Endometrium (tissue), 2 donors: ENCODE measurements at regions not wholly inside any gene's neighbourhood (a gene's known extent, or its start where the extent isn't known, plus 50 kb on each side); places are given as distances from the start of the nearest gene placed in this dataset.
"Not testable (repeated sequence)": the region's sequence is repeated elsewhere in the genome, so short reads cannot be mapped to it uniquely, and the experiment has no call there.

Source experiments
- FAIRE-seq: peaks from 2 replicates; lab custom pipeline; 2012; peaks lifted over from hg19 to GRCh38; lab: Jason Lieb, UNC
- donor health status: control.
- donor health status: control.

GRCh38 chr2:52386433-52387030, 1354.6 kb upstream of the NRXN1 start:
- FAIRE-seq = no peak

DNA sequence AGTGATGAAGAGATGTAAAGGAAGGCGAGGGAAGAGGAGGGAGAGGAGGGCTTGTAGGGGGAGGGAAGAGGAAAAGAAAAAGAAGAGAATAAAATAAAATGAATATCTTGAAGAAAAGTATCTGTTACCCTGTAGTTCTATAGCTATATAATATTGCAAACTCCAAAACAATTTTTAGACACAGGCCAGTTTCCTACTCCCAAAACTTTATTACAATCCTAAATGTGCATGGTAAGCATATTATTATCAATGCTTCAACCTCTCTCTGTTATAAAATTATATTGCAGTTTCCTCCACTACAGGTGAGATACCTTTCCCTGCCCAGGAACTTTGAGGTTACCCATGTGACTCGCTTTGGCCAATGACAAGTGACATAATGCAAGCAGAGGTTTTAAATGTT, 1351.6 kb upstream of the NRXN1 start:
- no peak for FAIRE-seq

- FAIRE-seq = no peak
Measured at GRCh38 chr2:52369178-52369577, 1337.2 kb upstream of the NRXN1 start.

- FAIRE-seq = no peak
Measured at GRCh38 chr2:52368141-52368540, 1336.2 kb upstream of the NRXN1 start.

DNA sequence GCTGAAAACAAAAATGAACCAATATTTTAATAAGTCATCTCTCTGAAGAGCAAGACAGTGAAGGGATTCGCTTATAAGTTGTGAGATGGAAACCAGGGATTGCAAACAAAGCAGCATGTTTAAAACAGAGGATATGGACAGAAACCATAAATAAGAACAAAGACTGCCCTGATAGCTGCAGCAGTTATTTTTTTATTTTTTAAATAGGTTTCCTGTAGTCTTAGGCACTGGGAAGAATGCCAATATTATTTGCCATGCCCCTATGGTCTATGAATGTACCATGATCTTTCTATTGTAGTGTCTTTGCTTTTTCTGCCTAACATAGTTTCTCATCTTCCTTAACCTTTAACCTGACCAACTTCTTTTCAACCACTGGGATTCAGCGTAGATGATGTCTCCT, 1334.0 kb upstream of the NRXN1 start:
- no peak for FAIRE-seq

GRCh38 chr2:52356556-52356955, 1324.6 kb upstream of the NRXN1 start:
- no peak for FAIRE-seq

DNA sequence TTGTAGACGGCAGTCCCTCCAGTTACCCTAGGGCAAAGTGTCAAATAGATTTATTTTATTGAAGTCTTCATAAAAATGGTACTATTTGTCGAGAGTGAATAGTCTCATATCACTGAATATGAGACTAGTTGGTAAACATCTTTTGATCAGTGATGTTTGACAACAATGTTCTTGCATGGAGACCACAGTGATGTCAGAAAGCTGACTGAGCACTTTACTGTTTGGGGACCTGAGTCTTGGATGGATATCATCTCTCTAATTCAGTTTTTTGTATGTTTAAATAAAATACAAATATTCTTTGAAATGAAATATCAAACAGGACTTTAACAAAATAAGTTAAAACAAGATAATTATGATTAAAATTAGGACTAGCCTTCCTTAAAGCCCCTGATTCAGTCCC, 1315.4 kb upstream of the NRXN1 start:
- FAIRE-seq = no peak

DNA sequence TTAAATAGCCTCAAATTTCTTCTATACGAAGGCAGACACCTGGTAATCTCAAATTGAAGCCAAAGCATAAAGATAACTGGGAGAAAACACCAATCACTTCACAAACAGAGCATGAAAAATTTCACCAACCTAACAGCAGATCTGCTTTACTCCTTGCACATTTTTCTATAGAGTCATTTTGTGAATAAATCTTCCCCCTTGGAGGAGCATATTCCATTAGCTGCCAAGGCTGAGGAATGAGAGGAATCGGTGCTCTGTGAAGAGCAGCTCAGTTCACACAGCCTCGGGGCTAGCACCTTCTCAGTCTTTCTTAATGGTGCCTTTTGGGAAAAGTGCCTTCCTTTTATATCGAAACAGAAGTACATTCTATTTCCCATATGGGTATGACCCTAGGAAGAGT, 1313.7 kb upstream of the NRXN1 start:
- no peak for FAIRE-seq

DNA sequence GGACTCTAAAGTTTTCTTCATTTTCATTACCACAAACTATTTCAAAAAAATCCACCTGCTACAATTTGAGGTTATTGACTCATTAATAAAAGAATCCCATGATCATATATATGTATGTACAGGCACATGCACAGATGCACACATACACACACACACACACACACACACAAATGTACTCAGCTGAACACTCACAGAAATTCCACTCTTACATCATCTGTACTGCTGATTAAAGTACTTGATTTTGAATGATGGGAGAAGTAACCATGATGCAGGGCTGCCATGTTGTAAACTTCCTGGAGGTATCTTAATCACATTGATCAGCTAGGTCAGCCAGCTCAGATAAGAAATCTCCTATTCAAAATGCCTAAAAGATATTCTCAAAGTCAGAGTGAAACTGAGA, 1313.2 kb upstream of the NRXN1 start:
- no peak for FAIRE-seq

DNA sequence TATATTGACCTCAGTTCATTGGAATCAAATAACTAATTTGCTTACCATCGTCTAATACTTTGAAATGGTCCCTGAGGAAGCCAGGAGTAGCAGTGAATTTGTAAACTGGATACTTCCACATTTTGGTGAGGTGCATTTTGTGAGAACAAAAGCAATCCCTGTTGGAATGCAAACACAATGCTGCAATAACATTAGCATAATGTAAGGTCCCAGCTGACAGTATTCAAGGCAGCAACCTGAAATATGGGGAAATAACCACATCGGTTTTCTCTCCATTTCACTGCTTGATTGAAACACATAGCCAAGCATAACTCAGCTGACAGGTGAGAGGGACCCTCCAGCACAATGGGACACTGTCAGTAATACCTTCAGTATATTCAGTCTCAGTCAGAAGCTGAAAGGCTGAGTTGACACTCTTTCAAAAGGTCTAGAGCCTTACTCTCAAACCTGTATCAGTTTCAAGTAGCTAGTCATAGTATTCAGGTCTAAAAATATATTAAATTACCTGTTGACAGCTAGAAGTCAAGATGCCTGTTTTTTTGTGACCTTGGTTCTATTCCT, 1311.9 kb upstream of the NRXN1 start:
- FAIRE-seq = no peak

- no peak for FAIRE-seq
Measured at GRCh38 chr2:52343010-52343409, 1311.1 kb upstream of the NRXN1 start.

- no peak for FAIRE-seq
Measured at GRCh38 chr2:52342458-52342857, 1310.5 kb upstream of the NRXN1 start.

GRCh38 chr2:52341732-52342131, 1309.8 kb upstream of the NRXN1 start:
- FAIRE-seq = no peak

DNA sequence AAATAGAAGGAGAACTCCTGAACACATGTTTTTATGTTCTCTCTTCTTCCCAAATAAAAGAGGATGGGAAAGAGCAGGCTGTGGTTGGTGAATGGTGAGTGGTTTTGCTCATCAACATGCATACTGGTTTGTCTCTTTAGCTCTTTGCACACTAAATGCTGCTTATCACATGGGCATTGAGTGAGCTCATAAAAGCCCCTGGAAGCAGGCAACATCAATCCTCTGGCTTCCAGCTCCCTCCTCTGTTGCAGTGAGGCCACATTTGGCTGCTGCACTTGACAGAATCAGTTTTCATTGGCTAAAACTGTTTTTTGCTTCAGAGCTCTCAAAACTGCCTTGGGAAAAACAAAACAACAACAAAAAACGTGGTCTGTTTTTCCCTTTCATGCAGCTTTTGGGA, 1308.2 kb upstream of the NRXN1 start:
- FAIRE-seq = no peak

DNA sequence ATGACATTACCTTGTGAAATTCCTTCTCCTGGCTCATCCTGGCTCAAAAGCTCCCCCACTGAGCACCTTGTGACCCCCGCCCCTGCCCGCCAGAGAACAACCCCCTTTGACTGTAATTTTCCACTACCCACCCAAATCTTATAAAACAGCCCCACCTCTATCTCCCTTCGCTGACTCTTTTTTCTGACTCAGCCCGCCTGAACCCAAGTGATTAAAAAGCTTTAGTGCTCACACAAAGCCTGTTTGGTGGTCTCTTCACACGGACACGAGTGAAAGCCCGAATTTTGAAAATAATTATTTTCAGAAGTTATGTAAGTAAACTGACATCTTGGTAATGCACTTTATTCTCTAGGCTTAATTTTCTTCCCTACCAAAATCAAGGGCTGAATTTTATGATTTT, 1305.9 kb upstream of the NRXN1 start:
- FAIRE-seq = not testable (repeated sequence)

DNA sequence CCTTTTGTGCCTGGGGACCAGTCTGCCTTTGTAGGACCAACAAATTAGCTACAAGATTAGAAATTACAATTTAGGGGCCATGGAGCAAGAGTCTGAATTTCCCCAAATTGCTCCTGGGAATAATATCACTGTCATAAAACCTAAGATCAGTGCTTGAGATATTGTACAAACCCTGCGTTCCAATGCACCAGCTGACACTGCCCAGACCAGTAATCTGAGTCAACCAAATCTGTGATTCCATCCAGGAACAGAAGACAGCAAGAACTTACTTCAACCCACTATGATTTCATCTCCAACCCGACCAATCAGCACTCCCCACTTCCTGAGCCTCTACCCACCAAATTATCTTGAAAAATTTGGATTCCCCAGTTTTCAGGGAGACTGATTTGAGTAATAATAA, 1305.0 kb upstream of the NRXN1 start:
- FAIRE-seq = no peak

DNA sequence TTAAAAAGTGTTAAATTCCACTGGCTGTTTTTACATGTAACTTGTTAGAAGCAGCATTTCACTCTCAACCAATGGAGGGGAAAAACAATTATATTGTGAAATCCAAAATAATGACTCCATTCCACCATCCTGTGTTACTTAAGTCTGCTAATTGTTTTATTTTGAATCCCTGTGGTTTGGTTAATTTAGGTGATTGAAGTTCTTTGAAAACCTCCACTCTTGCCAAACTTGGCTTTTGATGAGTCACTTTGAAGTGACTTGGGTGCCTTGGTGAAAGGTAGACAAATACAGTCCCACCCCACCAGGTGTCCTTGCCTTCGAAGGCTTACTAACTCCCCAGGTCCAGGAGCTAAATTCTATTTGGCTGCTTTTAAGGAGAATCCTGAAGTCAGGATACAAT, 1303.8 kb upstream of the NRXN1 start:
- FAIRE-seq = no peak

GRCh38 chr2:52334185-52334584, 1302.3 kb upstream of the NRXN1 start:
- FAIRE-seq = no peak

DNA sequence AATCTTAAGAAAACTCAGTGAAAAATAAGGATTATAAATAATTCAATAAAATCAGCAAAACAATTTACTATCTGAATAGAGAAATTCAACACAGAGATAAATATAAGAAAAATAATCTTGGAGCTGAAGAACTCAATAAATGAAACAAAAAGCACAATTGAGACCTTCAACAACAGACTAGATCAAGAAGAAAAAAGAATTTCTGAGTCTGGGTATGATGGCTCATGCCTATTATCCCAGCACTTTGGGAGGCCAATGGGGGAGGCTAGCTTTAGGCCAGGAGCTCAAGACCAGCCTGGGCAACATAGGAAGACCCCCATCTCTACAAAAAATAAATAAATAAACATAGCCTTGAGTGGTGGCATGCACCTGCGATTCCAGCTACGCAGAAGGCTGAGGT, 1295.7 kb upstream of the NRXN1 start:
- peak; percentile 33 for FAIRE-seq

DNA sequence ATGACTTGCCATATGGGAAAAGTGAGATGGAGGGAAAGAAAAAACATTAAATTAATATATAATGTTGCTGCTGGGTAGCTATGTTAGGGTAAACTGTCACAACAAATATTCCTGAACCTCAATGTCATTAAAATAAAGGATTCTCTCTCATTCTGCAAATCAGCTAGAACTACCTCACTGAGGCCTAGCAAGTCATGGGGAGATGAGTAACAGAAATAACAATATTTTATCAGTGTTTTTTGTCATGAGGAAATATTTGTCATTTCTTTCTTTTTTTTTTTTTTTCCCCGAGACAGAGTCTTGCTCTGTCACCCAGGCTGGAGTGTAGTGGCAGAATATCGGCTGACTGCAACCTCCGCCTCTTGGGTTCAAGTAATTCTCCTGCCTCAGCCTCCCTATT, 1282.3 kb upstream of the NRXN1 start:
- no peak for FAIRE-seq

DNA sequence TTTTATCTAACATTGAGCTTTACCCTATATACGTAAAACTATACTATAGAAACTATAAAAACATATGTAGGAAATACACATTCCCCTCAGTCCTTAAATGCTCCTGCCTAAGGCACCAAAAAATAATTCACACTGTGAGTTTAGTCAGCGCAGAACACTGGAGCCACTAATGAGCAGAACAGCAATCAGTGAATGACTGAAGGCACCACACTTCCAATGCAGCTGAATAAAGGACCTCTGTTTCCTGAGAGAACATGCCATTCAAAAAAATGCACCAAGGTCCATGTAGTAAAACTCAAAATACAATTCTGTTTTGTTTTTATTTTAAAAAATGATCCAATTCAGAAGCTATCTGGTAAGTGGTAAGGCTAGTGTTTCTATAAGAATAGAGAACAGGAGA, 1280.6 kb upstream of the NRXN1 start:
- no peak for FAIRE-seq

DNA sequence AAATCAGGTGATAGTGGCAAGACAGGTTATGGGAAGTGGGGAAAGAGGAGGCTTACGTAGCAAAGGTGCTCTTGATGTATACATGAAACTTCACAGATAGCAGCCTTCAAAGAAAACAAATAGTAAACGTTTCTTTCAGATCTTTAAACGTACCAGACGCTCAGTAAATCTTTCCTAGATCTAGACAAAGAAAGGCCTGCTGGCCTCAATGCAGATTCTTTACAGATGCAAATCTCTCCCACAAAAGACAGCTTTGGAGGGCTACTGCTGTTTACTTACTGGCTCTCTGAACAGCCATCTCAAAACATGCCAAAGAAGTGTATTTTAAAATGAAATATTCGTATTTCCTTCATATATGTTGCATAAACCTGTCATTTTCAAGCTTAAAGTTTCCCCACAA, 1279.9 kb upstream of the NRXN1 start:
- FAIRE-seq = no peak

DNA sequence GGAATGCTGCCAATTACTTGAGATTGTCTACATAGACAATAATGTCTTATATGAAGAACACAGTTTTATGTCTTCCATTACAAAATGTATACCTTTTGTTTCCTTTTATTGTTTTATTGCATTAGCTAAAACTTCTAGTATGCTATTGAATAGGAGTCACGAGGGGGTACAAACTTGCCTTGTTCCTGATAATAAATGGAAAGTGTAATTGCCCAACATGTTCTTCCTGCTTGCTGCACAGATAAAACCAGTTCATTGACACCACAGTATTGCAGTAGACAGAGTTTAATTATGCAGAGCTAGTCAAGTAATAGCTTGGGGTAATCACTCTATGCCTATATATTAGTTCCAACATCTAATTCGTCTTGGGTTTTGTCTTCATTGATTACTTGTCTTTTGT, 1276.2 kb upstream of the NRXN1 start:
- FAIRE-seq = no peak

GRCh38 chr2:52294628-52295027, 1262.7 kb upstream of the NRXN1 start:
- no peak for FAIRE-seq

GRCh38 chr2:52292801-52293200, 1260.9 kb upstream of the NRXN1 start:
- FAIRE-seq = no peak
